ENCODE measurements at regions not wholly inside any gene's neighbourhood (a gene's known extent, or its start where the extent isn't known, plus 50 kb on each side); places are given as distances from the start of the nearest gene placed in this dataset.

DNA sequence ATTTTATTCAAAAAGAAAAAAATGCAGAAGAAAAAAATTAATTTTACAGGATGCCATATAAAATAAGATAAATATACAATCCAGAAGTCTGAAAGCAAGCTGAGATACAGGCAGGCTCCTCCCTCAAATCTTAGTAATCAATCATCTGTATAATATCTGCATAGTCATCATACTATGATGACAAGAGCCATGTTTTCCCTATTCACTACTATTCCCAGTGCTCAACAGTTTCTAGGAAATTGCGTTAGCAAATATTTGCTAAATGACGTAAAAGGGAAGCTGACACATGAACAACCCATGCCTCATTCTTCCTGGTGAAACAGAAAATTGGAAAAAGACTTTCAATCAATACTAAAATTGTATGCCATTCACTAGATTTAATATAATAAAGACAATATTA is 793.2 kb downstream of the SUCLG1 start:
- Histone ChIP-seq H3K4me2 (ENCODE audit: control insufficient read depth, insufficient read depth) (no peak overlapping the region), H3K79me2 (ENCODE audit: control insufficient read depth, insufficient read depth, low read length) (no peaks in the 10 kb centered on the region), H4K20me1 (ENCODE audit: control insufficient read depth, insufficient read depth) (no peaks in the 10 kb centered on the region), H3K27ac (ENCODE audit: control insufficient read depth, insufficient read depth) (no peak overlapping the region), H3K27me3 (replicated peaks in 1 of 2; ENCODE audit: control insufficient read depth in 2 of 2, insufficient read depth in 2 of 2, low read length in 1 of 2) (no peaks in the 10 kb centered on the region), H3K4me1 (ENCODE audit: control insufficient read depth, insufficient read depth, low read length) (no peaks in the 10 kb centered on the region), H3K36me3 (ENCODE audit: control insufficient read depth in 2 of 2, insufficient read depth in 2 of 2, low read length in 1 of 2) (no peaks in the 10 kb centered on the region), H2AFZ (ENCODE audit: control insufficient read depth, low read depth, low read length) (no peak overlapping the region), H3K9me3 (replicated peaks; ENCODE audit: control insufficient read depth, insufficient read depth, low read length) (no peaks in the 10 kb centered on the region), H3K4me3 (no peak overlapping the region), H3K9ac (ENCODE audit: control insufficient read depth, insufficient read depth, low read length) (no peak overlapping the region)
- intact Hi-C loops (cut with micrococcal nuclease; ENCODE audit: unreplicated experiment) (no loop called here), in situ Hi-C loops (cut with MboI) (no loop called here)
- ChIA-PET CTCF (no interaction called here), RAD21 (ENCODE audit: unreplicated experiment) (no interaction called here), POLR2A (no interaction called here), SMC1A (ENCODE audit: uncharacterized antibody, unreplicated experiment) (no interaction called here)
- no TSS peak for BruUV-seq (replicated peaks)
- TF ChIP-seq, protein P1, sequence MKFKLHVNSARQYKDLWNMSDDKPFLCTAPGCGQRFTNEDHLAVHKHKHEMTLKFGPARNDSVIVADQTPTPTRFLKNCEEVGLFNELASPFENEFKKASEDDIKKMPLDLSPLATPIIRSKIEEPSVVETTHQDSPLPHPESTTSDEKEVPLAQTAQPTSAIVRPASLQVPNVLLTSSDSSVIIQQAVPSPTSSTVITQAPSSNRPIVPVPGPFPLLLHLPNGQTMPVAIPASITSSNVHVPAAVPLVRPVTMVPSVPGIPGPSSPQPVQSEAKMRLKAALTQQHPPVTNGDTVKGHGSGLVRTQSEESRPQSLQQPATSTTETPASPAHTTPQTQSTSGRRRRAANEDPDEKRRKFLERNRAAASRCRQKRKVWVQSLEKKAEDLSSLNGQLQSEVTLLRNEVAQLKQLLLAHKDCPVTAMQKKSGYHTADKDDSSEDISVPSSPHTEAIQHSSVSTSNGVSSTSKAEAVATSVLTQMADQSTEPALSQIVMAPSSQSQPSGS (IDR thresholded peaks at IDR 0.05; ENCODE audit: low read length), result no peak
- TF ChIP-seq EGR1 (IDR thresholded peaks at IDR 0.05; ENCODE audit: borderline replicate concordance in 1 of 2, low read depth in 2 of 2, low read length in 2 of 2) (no peak), JUND (IDR thresholded peaks at IDR 0.05; ENCODE audit: low read depth, low read length) (no peak)
- TF ChIP-seq, protein P2, sequence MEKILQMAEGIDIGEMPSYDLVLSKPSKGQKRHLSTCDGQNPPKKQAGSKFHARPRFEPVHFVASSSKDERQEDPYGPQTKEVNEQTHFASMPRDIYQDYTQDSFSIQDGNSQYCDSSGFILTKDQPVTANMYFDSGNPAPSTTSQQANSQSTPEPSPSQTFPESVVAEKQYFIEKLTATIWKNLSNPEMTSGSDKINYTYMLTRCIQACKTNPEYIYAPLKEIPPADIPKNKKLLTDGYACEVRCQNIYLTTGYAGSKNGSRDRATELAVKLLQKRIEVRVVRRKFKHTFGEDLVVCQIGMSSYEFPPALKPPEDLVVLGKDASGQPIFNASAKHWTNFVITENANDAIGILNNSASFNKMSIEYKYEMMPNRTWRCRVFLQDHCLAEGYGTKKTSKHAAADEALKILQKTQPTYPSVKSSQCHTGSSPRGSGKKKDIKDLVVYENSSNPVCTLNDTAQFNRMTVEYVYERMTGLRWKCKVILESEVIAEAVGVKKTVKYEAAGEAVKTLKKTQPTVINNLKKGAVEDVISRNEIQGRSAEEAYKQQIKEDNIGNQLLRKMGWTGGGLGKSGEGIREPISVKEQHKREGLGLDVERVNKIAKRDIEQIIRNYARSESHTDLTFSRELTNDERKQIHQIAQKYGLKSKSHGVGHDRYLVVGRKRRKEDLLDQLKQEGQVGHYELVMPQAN (conservative IDR thresholded peaks at IDR 0.05), result no peak
- no peak for ATAC-seq
- 16% methylated on average over 2 of the region's 2 CpGs for WGBS (ENCODE audit: insufficient coverage, insufficient replicate concordance, low lambda C conversion rate, missing lambda C conversion rate)
- FAIRE-seq, result no peak
- DNase-seq (ENCODE audit: low read depth, low spot score), result no peak

DNA sequence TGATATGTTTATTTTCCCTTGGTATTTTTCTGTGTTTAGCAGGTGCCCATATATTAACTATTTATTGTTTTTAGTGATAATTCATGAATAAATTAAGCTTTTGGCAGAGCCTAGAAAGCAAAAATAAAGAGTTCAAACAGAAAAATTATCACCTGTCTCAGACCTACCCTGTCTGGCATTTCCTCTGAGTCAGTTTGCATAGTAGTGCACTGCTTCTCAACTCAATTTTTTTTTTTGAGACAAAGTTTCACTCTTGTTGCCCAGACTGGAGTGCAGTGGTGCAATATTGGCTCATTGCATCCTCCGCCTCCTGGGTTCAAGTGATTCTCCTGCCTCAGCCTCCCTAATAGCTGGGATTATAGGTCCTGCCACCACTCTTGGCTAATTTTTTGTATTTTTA is 793.9 kb downstream of the SUCLG1 start:
- RAD21 ChIA-PET (ENCODE audit: unreplicated experiment), result no interaction called here
- POLR2A ChIA-PET, result no interaction called here
- H3K27me3 ChIP-seq (replicated peaks in 1 of 2; ENCODE audit: control insufficient read depth in 2 of 2, insufficient read depth in 2 of 2, low read length in 1 of 2), result no peaks in the 10 kb centered on the region
- no peak overlapping the region for H3K4me3 ChIP-seq
- in situ Hi-C loops (cut with MboI), result no loop called here
- intact Hi-C loops (cut with micrococcal nuclease; ENCODE audit: unreplicated experiment), result no loop called here
- no peaks in the 10 kb centered on the region for H3K36me3 ChIP-seq (ENCODE audit: control insufficient read depth in 2 of 2, insufficient read depth in 2 of 2, low read length in 1 of 2)
- CTCF ChIA-PET, result no interaction called here
- H3K9me3 ChIP-seq (replicated peaks; ENCODE audit: control insufficient read depth, insufficient read depth, low read length), result no peaks in the 10 kb centered on the region
- no peak overlapping the region for H2AFZ ChIP-seq (ENCODE audit: control insufficient read depth, low read depth, low read length)
- DNase-seq (ENCODE audit: low read depth, low spot score) (no peak), FAIRE-seq (no peak), ATAC-seq (no peak)
- H3K4me2 ChIP-seq (ENCODE audit: control insufficient read depth, insufficient read depth), result no peak overlapping the region
- no peak overlapping the region for H3K9ac ChIP-seq (ENCODE audit: control insufficient read depth, insufficient read depth, low read length)
- no peaks in the 10 kb centered on the region for H3K4me1 ChIP-seq (ENCODE audit: control insufficient read depth, insufficient read depth, low read length)
- H3K27ac ChIP-seq (ENCODE audit: control insufficient read depth, insufficient read depth), result no peak overlapping the region
- WGBS (ENCODE audit: insufficient coverage, insufficient replicate concordance, low lambda C conversion rate, missing lambda C conversion rate), result 31% methylated on average over 1 of the region's 1 CpG
- H3K79me2 ChIP-seq (ENCODE audit: control insufficient read depth, insufficient read depth, low read length), result no peaks in the 10 kb centered on the region
- BruUV-seq (replicated peaks), result no TSS peak
- SMC1A ChIA-PET (ENCODE audit: uncharacterized antibody, unreplicated experiment), result no interaction called here
- H4K20me1 ChIP-seq (ENCODE audit: control insufficient read depth, insufficient read depth), result no peaks in the 10 kb centered on the region
- no peak for TF ChIP-seq EZH2 (IDR thresholded peaks at IDR 0.05; ENCODE audit: borderline replicate concordance, control insufficient read depth, low read depth, low read length)
- TF ChIP-seq, protein P3, sequence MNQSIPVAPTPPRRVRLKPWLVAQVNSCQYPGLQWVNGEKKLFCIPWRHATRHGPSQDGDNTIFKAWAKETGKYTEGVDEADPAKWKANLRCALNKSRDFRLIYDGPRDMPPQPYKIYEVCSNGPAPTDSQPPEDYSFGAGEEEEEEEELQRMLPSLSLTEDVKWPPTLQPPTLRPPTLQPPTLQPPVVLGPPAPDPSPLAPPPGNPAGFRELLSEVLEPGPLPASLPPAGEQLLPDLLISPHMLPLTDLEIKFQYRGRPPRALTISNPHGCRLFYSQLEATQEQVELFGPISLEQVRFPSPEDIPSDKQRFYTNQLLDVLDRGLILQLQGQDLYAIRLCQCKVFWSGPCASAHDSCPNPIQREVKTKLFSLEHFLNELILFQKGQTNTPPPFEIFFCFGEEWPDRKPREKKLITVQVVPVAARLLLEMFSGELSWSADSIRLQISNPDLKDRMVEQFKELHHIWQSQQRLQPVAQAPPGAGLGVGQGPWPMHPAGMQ (IDR thresholded peaks at IDR 0.05; ENCODE audit: borderline replicate concordance), result no peak
- TF ChIP-seq RAD21 (IDR thresholded peaks at IDR 0.05; ENCODE audit: insufficient read depth, low read depth, low read length), result no peak
- no peak for TF ChIP-seq CBX5 (IDR thresholded peaks at IDR 0.05; ENCODE audit: low read depth)
- TF ChIP-seq PML (IDR thresholded peaks at IDR 0.05; ENCODE audit: low read length), result no peak
- TF ChIP-seq STAT1 (conservative IDR thresholded peaks at IDR 0.05), result no peak
- TF ChIP-seq ZNF274 (IDR thresholded peaks at IDR 0.05; ENCODE audit: insufficient read depth, insufficient read length), result no peak
- no peak for TF ChIP-seq NFYB (IDR thresholded peaks at IDR 0.05; ENCODE audit: insufficient read depth, low read depth, low read length)
